Ishikawa (cell line): ENCODE measurements at regions not wholly inside any gene's neighbourhood (a gene's known extent, or its start where the extent isn't known, plus 50 kb on each side); places are given as distances from the start of the nearest gene placed in this dataset.

Experiments used
- CEBPB ChIP-seq: IDR thresholded peaks from 2 replicates; pipeline ENCODE4 v1.6.1; 2012
- CREB1 ChIP-seq: IDR thresholded peaks from 2 replicates; pipeline ENCODE4 v1.6.1; 2012; ENCODE audit warnings: low read depth
- EGR1 ChIP-seq: IDR thresholded peaks from 2 replicates; pipeline ENCODE4 v1.6.1; 2012
- EP300 ChIP-seq: IDR thresholded peaks from 2 replicates; pipeline ENCODE4 v1.6.1; 2012; ENCODE audit warnings: borderline replicate concordance
- FOXM1 ChIP-seq: IDR thresholded peaks from 2 replicates; pipeline ENCODE4 v1.6.1; 2012; ENCODE audit warnings: low read depth, borderline replicate concordance
- NFIC ChIP-seq: IDR thresholded peaks from 2 replicates; pipeline ENCODE4 v1.6.1; 2012
- RAD21 ChIP-seq: IDR thresholded peaks from 2 replicates; pipeline ENCODE4 v1.6.1; 2012; ENCODE audit warnings: low read depth
- TAF1 ChIP-seq: IDR thresholded peaks from 2 replicates; pipeline ENCODE4 v1.6.1; 2012; ENCODE audit warnings: low read depth, mild to moderate bottlenecking
- TCF12 ChIP-seq: IDR thresholded peaks from 2 replicates; pipeline ENCODE4 v1.6.1; 2012; ENCODE audit warnings: low read depth
- TEAD4 ChIP-seq: IDR thresholded peaks from 2 replicates; pipeline ENCODE4 v1.6.1; 2012
- YY1 ChIP-seq: IDR thresholded peaks from 2 replicates; pipeline ENCODE4 v1.6.1; 2012; ENCODE audit warnings: low read depth
- ZBTB7A ChIP-seq: IDR thresholded peaks from 2 replicates; pipeline ENCODE4 v1.6.1; 2012; ENCODE audit warnings: low read depth
- TF ChIP-seq, protein P1 (sequence below): IDR thresholded peaks from 2 replicates; pipeline ENCODE4 v1.6.1; 2012; ENCODE audit warnings: low read depth, mild to moderate bottlenecking
- TF ChIP-seq, protein P2 (sequence below): IDR thresholded peaks from 2 replicates; pipeline ENCODE4 v1.6.1; 2012
- TF ChIP-seq, protein P3 (sequence below): IDR thresholded peaks from 2 replicates; pipeline ENCODE4 v1.6.1; 2012

DNA sequence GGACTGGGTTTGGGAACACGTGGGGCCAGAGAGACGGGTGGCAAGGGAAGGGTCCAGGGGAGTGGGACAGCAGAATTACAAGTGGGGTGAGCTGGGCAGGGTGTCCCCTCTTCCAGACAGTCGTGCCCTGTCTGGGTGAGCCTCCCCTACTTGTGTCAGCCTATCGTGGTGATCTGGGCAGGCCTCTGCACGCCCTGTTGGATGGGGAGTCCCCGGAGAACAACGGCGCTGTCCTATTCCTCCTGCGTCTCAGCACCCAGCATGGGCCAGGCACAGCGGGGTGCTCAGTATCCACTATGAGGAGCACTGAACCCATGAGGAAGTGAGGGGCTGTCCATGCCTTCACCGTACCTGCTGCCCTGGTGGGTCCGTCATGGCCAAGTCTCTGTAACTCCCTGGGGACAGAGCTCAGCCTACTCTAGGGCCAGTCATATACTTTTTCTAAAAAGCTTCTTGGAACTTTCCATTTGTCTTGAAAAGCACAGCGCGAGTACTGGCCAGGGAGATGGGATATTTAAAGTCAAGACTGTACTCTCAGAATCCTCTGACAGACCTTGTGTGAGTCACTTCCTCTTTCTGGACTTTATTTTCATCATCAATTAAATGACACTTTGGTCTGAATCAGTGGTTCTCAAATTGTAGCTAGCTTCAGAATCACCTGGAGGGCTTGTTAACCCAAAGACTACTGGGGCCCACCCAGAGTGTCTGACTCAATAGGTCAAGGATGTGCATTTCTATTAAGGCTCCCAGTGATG, 81.7 kb upstream of the NECTIN1 start:
- TF ChIP-seq, protein P1, sequence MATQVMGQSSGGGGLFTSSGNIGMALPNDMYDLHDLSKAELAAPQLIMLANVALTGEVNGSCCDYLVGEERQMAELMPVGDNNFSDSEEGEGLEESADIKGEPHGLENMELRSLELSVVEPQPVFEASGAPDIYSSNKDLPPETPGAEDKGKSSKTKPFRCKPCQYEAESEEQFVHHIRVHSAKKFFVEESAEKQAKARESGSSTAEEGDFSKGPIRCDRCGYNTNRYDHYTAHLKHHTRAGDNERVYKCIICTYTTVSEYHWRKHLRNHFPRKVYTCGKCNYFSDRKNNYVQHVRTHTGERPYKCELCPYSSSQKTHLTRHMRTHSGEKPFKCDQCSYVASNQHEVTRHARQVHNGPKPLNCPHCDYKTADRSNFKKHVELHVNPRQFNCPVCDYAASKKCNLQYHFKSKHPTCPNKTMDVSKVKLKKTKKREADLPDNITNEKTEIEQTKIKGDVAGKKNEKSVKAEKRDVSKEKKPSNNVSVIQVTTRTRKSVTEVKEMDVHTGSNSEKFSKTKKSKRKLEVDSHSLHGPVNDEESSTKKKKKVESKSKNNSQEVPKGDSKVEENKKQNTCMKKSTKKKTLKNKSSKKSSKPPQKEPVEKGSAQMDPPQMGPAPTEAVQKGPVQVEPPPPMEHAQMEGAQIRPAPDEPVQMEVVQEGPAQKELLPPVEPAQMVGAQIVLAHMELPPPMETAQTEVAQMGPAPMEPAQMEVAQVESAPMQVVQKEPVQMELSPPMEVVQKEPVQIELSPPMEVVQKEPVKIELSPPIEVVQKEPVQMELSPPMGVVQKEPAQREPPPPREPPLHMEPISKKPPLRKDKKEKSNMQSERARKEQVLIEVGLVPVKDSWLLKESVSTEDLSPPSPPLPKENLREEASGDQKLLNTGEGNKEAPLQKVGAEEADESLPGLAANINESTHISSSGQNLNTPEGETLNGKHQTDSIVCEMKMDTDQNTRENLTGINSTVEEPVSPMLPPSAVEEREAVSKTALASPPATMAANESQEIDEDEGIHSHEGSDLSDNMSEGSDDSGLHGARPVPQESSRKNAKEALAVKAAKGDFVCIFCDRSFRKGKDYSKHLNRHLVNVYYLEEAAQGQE = no peak
- TF ChIP-seq CREB1 (no peak), CEBPB (no peak), RAD21 (no peak), TAF1 (no peak), FOXM1 (no peak), ZBTB7A (no peak), TEAD4 (no peak), YY1 (no peak), EGR1 (no peak), TCF12 (no peak), EP300 (no peak)
- TF ChIP-seq, protein P2, sequence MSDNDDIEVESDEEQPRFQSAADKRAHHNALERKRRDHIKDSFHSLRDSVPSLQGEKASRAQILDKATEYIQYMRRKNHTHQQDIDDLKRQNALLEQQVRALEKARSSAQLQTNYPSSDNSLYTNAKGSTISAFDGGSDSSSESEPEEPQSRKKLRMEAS = no peak
- TF ChIP-seq, protein P3, sequence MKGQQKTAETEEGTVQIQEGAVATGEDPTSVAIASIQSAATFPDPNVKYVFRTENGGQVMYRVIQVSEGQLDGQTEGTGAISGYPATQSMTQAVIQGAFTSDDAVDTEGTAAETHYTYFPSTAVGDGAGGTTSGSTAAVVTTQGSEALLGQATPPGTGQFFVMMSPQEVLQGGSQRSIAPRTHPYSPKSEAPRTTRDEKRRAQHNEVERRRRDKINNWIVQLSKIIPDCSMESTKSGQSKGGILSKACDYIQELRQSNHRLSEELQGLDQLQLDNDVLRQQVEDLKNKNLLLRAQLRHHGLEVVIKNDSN = no peak

GRCh38 chr11:119809346-119809745, 80.3 kb upstream of the NECTIN1 start:
- TF ChIP-seq EGR1 = no peak
- no peak for TF ChIP-seq TAF1
- TF ChIP-seq CREB1 = no peak
- TF ChIP-seq ZBTB7A = no peak
- no peak for TF ChIP-seq TEAD4
- TF ChIP-seq FOXM1 = no peak
- TF ChIP-seq TCF12 = no peak
- no peak for TF ChIP-seq EP300
- no peak for TF ChIP-seq YY1
- TF ChIP-seq NFIC = no peak
- TF ChIP-seq, protein P3 = no peak
- no peak for TF ChIP-seq RAD21
- no peak for TF ChIP-seq CEBPB
- TF ChIP-seq, protein P1 = no peak
- TF ChIP-seq, protein P2 = no peak

GRCh38 chr11:119808407-119809185, 79.6 kb upstream of the NECTIN1 start:
- TF ChIP-seq TAF1 (no peak), TCF12 (no peak), ZBTB7A (no peak), CREB1 (no peak), NFIC (no peak), RAD21 (no peak), YY1 (no peak), CEBPB (no peak), EP300 (no peak), FOXM1 (no peak), TEAD4 (no peak), EGR1 (no peak)
- TF ChIP-seq, protein P2 = no peak
- TF ChIP-seq, protein P3 = no peak
- TF ChIP-seq, protein P1 = no peak
